Epithelial cell of esophagus (primary cell): ENCODE measurements at regions not wholly inside any gene's neighbourhood (a gene's known extent, or its start where the extent isn't known, plus 50 kb on each side); places are given as distances from the start of the nearest gene placed in this dataset.
"Not testable (repeated sequence)": the region's sequence is repeated elsewhere in the genome, so short reads cannot be mapped to it uniquely, and the experiment has no call there.

Source experiments
- DNase-seq: peaks from one replicate; pipeline ENCODE4 v3.0.0; 2010; ENCODE audit warnings: low read depth
- H3K4me3 ChIP-seq: 2 replicates; pipeline ENCODE4 v1.5.1; 2011; ENCODE audit warnings: mild to moderate bottlenecking, low read length, control low read depth
- TF ChIP-seq, protein P1 (sequence below): IDR thresholded peaks from 2 replicates; pipeline ENCODE4 v1.5.1; 2011; ENCODE audit warnings: low read depth, mild to moderate bottlenecking, low read length, control low read depth, inconsistent platforms; ENCODE audit not compliant: insufficient read depth; ENCODE audit errors: missing control alignments

DNA sequence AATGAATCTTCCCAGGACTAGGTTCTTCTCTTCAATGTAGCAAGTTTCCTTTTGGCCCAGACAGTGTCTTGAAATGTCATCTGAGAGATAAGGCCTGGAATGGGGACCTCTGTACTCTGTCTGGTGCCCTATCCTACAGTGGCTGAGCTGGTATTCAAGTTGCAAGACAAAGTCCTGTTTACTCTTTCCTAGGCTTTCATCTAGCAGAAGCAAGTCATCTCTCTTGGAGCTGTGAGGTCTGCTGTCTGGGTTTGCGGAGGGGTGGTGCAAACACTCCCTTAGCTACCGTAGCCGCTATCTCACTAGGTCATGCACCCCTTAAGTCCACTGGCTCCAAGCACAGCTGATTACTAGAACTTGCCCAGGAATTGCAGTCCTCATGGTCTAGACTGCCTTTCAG is 149.7 kb upstream of the SLC16A7 start:
- DNase-seq, result no peak
- no peak overlapping the region for H3K4me3 ChIP-seq
- TF ChIP-seq, protein P1, sequence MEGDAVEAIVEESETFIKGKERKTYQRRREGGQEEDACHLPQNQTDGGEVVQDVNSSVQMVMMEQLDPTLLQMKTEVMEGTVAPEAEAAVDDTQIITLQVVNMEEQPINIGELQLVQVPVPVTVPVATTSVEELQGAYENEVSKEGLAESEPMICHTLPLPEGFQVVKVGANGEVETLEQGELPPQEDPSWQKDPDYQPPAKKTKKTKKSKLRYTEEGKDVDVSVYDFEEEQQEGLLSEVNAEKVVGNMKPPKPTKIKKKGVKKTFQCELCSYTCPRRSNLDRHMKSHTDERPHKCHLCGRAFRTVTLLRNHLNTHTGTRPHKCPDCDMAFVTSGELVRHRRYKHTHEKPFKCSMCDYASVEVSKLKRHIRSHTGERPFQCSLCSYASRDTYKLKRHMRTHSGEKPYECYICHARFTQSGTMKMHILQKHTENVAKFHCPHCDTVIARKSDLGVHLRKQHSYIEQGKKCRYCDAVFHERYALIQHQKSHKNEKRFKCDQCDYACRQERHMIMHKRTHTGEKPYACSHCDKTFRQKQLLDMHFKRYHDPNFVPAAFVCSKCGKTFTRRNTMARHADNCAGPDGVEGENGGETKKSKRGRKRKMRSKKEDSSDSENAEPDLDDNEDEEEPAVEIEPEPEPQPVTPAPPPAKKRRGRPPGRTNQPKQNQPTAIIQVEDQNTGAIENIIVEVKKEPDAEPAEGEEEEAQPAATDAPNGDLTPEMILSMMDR, result no peak

DNA sequence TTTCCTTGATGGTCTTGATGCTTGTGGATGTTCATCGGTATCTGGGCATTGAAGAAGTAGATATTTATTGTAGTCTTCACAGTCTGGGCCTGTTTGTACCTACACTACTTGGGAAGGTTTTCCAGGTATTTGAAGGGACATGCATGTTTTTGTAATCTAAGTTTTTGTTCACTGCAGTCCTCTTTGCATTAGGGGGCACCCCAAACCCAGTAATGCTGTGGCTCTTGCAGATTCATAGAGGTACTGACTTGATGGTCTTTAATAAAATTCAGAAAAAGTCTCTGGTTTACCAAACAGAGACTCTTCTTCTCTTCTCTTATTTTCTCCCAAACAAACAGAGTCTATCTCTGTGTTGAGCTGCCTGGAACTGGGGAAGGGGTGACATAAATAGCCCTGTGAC is 150.9 kb upstream of the SLC16A7 start:
- DNase-seq, result peak; percentile 36
- H3K4me3 ChIP-seq, result no peak overlapping the region
- TF ChIP-seq, protein P1, result peak; percentile 30

DNA sequence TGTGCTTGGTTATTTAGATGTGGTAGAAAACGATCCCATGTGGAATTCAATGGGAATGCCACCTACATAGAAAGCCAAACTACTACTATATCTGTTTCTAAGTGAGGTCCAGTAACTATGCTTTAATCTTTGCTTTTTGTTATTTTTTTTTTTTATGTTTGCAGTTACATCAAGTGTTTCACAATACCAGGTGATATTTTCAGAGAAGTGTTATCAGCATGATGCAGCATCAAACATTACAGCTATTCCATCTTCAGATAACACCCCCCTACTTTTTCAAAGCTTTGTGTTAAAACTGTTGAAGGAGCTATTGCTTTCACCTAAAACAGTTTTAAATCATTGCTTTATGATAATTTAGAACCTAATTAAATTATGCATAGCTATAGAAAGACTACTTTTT is 163.8 kb upstream of the SLC16A7 start:
- TF ChIP-seq, protein P1, result no peak
- no peak overlapping the region for H3K4me3 ChIP-seq
- DNase-seq, result no peak

DNA sequence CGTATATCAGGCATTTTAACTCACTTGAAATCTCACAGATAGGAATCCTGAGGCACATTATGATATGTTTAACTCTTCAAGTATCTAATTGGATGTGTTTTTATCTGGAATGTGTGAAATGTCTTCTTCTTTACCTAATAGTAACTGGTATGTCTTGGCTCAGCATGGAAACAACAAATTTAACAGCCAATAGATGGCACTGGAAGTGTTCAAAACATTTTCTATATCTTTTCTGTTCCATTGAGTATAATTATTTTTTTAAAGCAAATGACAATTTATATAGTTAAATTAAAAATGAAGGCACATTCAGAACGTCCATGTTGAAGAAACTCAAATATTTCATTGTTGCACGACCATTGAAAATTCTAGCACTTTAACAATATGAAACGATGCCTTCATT is 164.6 kb upstream of the SLC16A7 start:
- peak; percentile 12 for DNase-seq
- TF ChIP-seq, protein P1, result peak; percentile 28
- H3K4me3 ChIP-seq, result no peak overlapping the region

DNA sequence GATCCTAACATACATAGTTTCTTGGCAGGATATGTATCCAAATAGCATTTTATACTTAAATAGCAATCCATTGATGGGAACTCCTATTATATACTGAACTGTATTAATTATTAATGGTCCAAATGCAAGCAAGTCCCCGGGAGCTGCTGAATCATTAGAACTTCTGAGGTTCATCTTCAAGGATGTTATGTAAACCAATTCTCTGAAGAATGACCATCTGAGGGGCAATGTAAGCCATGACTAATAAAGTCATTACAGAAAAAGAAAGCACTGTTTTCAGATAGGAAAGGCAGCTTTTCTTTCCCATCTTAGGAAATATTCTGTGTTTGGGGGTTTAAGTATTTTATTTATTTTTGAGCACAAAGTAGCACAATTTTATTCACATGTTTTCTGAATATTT is 166.1 kb upstream of the SLC16A7 start:
- H3K4me3 ChIP-seq, result no peak overlapping the region
- TF ChIP-seq, protein P1, result no peak
- no peak for DNase-seq

DNA sequence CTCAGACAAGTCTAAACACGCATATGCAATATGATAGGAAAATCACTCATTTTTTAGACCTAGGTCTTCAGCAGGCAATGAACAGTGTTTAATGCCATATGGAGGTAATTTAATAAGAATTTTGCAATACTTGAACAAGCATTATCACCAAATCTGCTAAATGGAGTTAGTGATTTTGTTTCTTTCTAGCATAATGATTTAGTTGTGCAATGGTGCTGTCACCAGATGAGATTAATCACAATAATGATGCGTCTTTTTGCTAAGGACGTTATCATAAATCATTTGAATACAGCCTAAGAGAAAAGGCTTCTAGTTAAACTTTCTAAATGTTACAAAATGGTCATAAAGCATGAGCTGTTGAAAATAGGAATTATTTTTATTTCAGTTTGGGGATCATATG is 170.0 kb upstream of the SLC16A7 start:
- no peak overlapping the region for H3K4me3 ChIP-seq
- TF ChIP-seq, protein P1, result no peak
- DNase-seq, result no peak

DNA sequence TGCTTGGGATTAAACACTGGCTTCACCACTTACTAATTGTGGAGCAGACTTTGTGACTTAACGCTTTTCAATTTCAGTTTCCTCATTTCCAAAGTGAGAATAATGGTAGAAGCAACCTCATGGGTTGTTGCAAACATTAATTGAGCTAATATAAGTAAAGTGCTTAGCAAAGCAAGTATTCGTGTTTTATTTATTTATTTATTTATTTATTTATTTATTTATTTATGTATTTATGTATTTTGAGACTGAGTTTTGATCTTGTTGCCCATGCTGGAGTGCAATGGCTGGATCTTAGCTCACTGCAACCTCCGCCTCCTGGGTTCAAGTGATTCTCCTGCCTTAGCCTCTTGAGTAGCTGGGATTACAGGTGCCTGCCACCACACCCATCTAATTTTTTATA is 171.2 kb upstream of the SLC16A7 start:
- DNase-seq, H3K4me3 ChIP-seq: not testable (repeated sequence)

DNA sequence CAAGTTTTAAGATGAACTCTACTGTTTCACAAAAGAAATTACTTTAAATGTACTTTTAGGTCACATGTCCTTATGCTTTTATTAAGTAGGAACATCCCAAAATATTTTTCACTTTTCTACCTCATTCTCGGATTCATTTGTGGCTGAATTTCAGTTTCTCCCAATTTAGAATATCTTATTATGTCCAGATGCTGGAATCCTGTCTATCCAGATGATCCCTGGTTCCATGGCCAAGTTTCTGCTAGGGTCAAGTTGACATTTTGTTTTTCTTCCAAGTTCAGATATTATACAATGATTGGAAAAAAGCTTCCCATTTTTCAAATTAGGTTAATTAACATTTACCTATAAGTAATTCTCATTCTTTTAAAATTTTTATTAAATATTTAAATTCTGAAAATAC is 181.8 kb upstream of the SLC16A7 start:
- DNase-seq, result no peak
- TF ChIP-seq, protein P1, result no peak
- no peak overlapping the region for H3K4me3 ChIP-seq
